ENCODE measurements at regions not wholly inside any gene's neighbourhood (a gene's known extent, or its start where the extent isn't known, plus 50 kb on each side); places are given as distances from the start of the nearest gene placed in this dataset.

DNA sequence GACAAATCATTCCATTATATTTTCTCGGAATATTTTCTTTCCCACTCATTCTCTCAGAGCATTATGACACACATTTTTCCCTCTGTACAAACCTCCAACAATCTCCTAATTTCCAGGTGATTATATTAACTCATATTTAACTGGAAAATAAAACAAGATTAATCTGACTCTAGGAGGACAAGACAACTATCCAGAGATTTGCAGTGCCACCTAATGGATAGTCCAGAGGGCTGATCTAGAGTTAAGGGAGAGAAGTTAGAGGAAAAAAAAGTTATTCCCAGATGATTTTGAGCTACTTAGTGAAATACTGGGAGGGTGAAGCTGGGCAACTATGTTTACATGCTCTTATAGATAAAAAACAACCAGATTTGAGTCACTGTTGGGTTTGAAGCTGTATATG, 161.7 kb downstream of the ALX1 start:
- no peak for TF ChIP-seq TEAD4 (CRISPR knock-in tag; IDR thresholded peaks at IDR 0.05)
- TF ChIP-seq, protein P1, sequence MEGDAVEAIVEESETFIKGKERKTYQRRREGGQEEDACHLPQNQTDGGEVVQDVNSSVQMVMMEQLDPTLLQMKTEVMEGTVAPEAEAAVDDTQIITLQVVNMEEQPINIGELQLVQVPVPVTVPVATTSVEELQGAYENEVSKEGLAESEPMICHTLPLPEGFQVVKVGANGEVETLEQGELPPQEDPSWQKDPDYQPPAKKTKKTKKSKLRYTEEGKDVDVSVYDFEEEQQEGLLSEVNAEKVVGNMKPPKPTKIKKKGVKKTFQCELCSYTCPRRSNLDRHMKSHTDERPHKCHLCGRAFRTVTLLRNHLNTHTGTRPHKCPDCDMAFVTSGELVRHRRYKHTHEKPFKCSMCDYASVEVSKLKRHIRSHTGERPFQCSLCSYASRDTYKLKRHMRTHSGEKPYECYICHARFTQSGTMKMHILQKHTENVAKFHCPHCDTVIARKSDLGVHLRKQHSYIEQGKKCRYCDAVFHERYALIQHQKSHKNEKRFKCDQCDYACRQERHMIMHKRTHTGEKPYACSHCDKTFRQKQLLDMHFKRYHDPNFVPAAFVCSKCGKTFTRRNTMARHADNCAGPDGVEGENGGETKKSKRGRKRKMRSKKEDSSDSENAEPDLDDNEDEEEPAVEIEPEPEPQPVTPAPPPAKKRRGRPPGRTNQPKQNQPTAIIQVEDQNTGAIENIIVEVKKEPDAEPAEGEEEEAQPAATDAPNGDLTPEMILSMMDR (IDR thresholded peaks at IDR 0.05) = no peak

All from WTC11 (cell line).